WI38 (cell line): ENCODE measurements at regions not wholly inside any gene's neighbourhood (a gene's known extent, or its start where the extent isn't known, plus 50 kb on each side); places are given as distances from the start of the nearest gene placed in this dataset.

Experiments
- H3K4me3 ChIP-seq: 2 replicates; pipeline ENCODE4 v1.5.1; 2011; ENCODE audit warnings: low read depth, mild to moderate bottlenecking, control low read depth, low read length
- TF ChIP-seq, protein P1 (sequence below): IDR thresholded peaks from 2 replicates; pipeline ENCODE4 v1.5.1; 2012; ENCODE audit warnings: low read depth, mild to moderate bottlenecking, control low read depth, low read length

- TF ChIP-seq, protein P1, sequence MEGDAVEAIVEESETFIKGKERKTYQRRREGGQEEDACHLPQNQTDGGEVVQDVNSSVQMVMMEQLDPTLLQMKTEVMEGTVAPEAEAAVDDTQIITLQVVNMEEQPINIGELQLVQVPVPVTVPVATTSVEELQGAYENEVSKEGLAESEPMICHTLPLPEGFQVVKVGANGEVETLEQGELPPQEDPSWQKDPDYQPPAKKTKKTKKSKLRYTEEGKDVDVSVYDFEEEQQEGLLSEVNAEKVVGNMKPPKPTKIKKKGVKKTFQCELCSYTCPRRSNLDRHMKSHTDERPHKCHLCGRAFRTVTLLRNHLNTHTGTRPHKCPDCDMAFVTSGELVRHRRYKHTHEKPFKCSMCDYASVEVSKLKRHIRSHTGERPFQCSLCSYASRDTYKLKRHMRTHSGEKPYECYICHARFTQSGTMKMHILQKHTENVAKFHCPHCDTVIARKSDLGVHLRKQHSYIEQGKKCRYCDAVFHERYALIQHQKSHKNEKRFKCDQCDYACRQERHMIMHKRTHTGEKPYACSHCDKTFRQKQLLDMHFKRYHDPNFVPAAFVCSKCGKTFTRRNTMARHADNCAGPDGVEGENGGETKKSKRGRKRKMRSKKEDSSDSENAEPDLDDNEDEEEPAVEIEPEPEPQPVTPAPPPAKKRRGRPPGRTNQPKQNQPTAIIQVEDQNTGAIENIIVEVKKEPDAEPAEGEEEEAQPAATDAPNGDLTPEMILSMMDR = no peak
- H3K4me3 ChIP-seq = no peak overlapping the region
Measured at GRCh38 chr9:115913696-115914095, 239.9 kb upstream of the PAPPA start.

GRCh38 chr9:115914291-115914690 lies 239.3 kb upstream of the PAPPA start:
- no peak overlapping the region for H3K4me3 ChIP-seq
- TF ChIP-seq, protein P1 = no peak

DNA sequence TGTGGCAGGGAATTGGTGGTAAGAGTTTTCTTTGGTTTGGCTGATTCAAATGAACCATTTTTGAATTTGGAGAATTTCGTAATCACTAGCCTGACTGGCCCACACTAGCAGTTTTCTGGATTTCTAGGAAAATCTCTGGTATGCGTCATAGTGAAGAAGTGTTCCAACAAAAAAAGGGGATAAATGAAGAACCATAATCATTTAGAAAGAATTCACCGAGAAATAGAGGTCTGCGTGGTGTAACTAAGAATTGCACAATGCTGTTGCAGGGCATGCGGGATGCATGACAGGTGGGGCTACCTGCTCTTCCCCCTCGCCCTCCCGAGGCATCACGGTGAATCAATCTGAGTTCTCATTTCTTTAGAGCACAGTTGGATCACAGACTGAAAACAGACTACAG lies 232.3 kb upstream of the PAPPA start:
- TF ChIP-seq, protein P1 = no peak
- H3K4me3 ChIP-seq = no peak overlapping the region

GRCh38 chr9:115922444-115922843 lies 231.1 kb upstream of the PAPPA start:
- H3K4me3 ChIP-seq = no peak overlapping the region
- TF ChIP-seq, protein P1 = no peak

DNA sequence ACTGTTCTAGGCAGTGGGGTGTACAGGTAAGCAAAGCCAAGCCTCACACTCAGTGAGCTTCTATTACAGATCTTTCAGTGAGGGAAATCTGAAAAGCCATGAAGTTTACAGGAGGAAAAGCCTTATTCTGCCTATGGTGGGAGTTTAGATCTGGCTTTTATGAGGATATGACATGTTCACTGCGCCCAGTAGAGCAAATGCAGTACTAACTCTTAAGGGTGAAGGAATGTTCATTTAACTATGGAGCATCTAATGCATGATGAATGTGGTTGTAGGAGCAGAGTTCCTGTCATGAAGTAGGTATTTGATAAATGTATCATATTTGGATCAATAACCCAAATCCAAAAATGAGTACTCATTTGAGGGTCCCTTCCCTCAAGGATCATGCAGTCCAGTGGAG lies 230.2 kb upstream of the PAPPA start:
- TF ChIP-seq, protein P1 = no peak
- no peak overlapping the region for H3K4me3 ChIP-seq

GRCh38 chr9:115923903-115924668 lies 229.5 kb upstream of the PAPPA start:
- TF ChIP-seq, protein P1 = no peak
- H3K4me3 ChIP-seq = no peak overlapping the region

DNA sequence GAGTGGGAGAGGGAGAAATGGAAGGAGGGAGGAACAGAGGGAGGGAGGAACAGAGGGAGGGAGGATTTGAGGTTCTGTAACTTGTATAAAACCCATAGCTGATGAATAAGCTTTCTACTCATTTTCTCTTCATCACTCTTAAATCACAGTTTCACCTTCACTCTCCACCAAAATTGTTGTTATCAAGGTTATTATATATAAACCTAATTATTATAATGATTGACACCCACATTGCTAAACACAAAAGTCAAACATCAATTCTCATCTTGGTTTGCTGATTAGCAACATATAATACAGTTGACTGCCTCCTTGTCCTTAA lies 229.0 kb upstream of the PAPPA start:
- no peak overlapping the region for H3K4me3 ChIP-seq
- TF ChIP-seq, protein P1 = no peak
